ENCODE measurements at regions not wholly inside any gene's neighbourhood (a gene's known extent, or its start where the extent isn't known, plus 50 kb on each side); places are given as distances from the start of the nearest gene placed in this dataset.

GRCh38 chr10:126833542-126833941 is 71.7 kb upstream of the DOCK1 start:
- no peak for TF ChIP-seq CTCF (IDR thresholded peaks at IDR 0.05)
- no peak for TF ChIP-seq REST (IDR thresholded peaks at IDR 0.05; ENCODE audit: insufficient read depth in 1 of 2, low read depth in 2 of 2, low read length in 1 of 2)
- TF ChIP-seq SIN3A (IDR thresholded peaks at IDR 0.05; ENCODE audit: borderline replicate concordance, insufficient read depth, low read depth, low read length): no peak
- no peak for TF ChIP-seq POLR2AphosphoS5 (IDR thresholded peaks at IDR 0.05; ENCODE audit: low read depth, low read length)

Measured in Panc1 (cell line).